Stimulated activated naive CD8-positive, alpha-beta T cell treated with anti-CD3 and anti-CD28 coated beads, Interleukin-15, Interleukin-2, amounts not matched to agents 100 ng/mL and 50 ng/mL, for 24 hours (primary cell): ENCODE measurements at regions not wholly inside any gene's neighbourhood (a gene's known extent, or its start where the extent isn't known, plus 50 kb on each side); places are given as distances from the start of the nearest gene placed in this dataset.
"Not testable (repeated sequence)": the region's sequence is repeated elsewhere in the genome, so short reads cannot be mapped to it uniquely, and the experiment has no call there.

Experiments used
- H3K27ac Mint-ChIP-seq: one replicate; pipeline ENCODE4 v1.8.0; 2021; ENCODE audit warnings: mild to moderate bottlenecking, mixed read lengths
- H3K27me3 Mint-ChIP-seq: one replicate; pipeline ENCODE4 v1.8.0; 2021; ENCODE audit warnings: mixed read lengths
- H3K36me3 Mint-ChIP-seq: one replicate; pipeline ENCODE4 v1.8.0; 2021; ENCODE audit warnings: low read depth, mixed read lengths
- H3K4me1 Mint-ChIP-seq: one replicate; pipeline ENCODE4 v1.8.0; 2021; ENCODE audit warnings: low read depth, mixed read lengths
- H3K4me3 Mint-ChIP-seq: one replicate; pipeline ENCODE4 v1.8.0; 2021; ENCODE audit warnings: mild to moderate bottlenecking, mixed read lengths
- H3K9me3 Mint-ChIP-seq: one replicate; pipeline ENCODE4 v1.8.0; 2021; ENCODE audit warnings: mixed read lengths

DNA sequence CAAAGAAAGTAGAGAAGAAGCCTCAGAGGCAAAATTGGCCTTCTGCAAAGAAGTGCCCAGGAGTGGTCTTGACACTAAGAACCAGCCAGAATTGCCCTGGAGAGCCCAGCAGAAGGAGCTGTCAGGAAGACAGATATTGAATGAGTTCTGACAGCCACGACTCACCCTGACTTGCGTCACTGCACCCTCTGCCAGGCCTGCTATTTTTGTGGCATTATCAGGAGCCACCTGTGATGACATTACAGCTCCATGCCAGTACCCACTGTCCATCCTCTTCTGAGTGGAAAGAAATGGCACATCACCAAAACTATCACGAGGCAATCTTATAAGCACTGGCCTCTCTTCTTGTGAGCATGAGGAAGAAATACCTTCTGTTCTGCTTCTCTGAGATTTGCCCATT is 67.7 kb downstream of the SMIM20 start:
- Mint-ChIP-seq H3K9me3 (no peaks in the 10 kb centered on the region), H3K4me3 (no peak overlapping the region), H3K27me3 (peaks cover 10% of the 10 kb centered on the region), H3K27ac (no peak overlapping the region), H3K36me3 (no peaks in the 10 kb centered on the region), H3K4me1 (no peaks in the 10 kb centered on the region)

DNA sequence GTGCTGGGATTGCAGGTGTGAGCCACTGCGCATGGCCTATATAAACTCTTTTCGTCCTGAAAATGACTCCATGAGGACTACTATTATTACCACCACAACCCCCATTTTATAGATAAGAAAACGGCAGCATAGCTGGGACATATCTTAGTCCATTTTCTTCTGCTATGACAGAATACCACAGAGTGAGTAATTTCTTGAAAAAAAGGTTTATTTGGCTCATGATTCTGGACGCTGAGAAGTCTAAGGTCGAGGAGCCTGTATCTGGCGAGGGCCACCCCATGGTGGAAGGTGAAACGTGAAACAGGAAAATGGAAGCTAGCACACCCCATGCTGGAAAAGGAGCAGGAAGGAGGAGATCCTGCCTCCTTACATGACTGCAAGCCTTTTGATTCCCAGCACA is 68.9 kb downstream of the SMIM20 start:
- Mint-ChIP-seq H3K36me3 (no peaks in the 10 kb centered on the region), H3K27me3 (peaks cover 11% of the 10 kb centered on the region), H3K4me3 (no peak overlapping the region), H3K9me3 (no peaks in the 10 kb centered on the region), H3K4me1 (no peaks in the 10 kb centered on the region), H3K27ac (no peak overlapping the region)

DNA sequence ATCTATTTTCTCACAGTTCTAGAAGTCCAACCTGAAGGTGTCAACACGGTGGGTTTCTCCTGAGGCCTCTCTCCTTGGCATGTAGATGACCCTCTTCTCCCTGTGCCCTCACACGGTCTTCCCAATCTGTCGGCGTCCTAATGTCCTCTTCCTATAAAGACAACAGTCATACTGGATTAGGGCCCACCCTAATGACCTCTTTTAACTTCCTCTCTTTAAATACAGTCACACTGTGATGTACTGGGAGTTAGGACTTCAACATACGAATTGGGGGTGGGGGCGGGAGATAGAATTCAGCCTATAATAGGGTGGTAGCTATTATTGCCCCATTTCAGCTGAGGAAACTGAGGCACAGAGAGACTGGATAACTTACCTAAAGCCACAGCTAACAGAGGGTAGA is 70.2 kb downstream of the SMIM20 start:
- Mint-ChIP-seq H3K4me1 (no peaks in the 10 kb centered on the region), H3K4me3 (no peak overlapping the region), H3K27me3 (peaks cover 11% of the 10 kb centered on the region), H3K36me3 (no peaks in the 10 kb centered on the region), H3K27ac (no peak overlapping the region), H3K9me3 (no peaks in the 10 kb centered on the region)

DNA sequence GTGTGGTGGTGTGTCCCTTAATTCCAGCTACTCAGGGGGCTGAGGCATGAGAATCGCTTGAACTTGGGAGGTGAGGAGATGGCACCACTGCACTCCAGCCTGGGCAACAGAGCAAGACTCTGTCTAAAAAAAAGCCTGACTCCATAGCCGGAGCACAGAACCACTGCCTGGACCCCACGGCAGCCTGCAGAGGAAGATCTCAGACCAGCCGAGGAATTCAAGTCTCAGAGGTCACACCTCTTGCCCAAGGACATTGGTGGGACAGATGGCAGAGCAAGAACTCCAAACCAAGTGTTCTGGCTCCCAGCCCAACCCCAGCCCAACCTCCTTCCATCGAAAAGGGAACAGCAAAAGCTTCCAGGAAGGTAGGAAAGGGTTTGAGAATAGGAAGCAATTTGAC is 70.8 kb downstream of the SMIM20 start:
- H3K27me3 Mint-ChIP-seq = peaks cover 8% of the 10 kb centered on the region
- no peaks in the 10 kb centered on the region for H3K4me1 Mint-ChIP-seq
- no peak overlapping the region for H3K4me3 Mint-ChIP-seq
- H3K36me3 Mint-ChIP-seq = no peaks in the 10 kb centered on the region
- no peak overlapping the region for H3K27ac Mint-ChIP-seq
- no peaks in the 10 kb centered on the region for H3K9me3 Mint-ChIP-seq

DNA sequence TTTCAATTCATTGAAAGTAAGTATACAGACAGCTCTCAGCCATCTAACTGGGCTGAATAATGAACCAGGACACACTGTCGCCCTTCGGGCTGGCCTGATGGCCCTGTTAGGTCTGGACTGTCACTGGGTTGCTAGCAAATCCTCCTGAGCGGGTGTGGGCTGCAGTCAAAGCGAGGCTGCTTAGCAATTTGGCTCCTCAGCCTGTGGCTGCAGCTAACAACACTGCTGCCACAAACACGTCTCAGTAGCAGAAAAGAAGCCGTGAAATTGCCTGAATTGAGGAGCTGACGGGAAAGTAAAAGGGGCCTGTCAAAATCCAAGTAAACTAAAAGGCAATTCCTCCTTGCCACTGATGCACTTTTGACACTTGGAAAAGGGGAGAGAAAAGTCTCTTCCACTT is 72.8 kb downstream of the SMIM20 start:
- H3K4me1 Mint-ChIP-seq = no peaks in the 10 kb centered on the region
- H3K4me3 Mint-ChIP-seq = no peak overlapping the region
- H3K27me3 Mint-ChIP-seq = peaks cover 6% of the 10 kb centered on the region
- H3K36me3 Mint-ChIP-seq = no peaks in the 10 kb centered on the region
- no peaks in the 10 kb centered on the region for H3K9me3 Mint-ChIP-seq
- no peak overlapping the region for H3K27ac Mint-ChIP-seq

DNA sequence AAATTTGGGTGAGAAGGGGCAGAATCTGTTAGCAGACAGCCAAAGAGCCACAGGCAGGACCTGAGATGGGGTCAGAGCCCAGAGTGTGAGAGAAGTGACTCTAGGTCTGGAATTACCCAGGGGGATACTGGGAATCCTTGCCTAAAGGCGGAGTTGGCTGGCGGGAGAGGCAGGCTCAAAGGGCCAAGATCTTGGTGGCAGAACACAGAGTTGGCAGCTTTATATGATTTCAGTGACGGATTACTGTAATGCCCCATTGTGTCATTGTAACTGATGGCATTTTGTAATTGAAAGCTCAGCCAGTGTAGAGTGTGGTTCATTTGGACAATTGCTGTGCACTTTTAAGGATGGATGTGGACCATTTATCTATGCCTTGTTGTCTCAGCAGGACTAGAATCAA is 77.3 kb downstream of the SMIM20 start:
- Mint-ChIP-seq H3K27ac (no peak overlapping the region), H3K36me3 (no peaks in the 10 kb centered on the region), H3K4me3 (no peak overlapping the region), H3K27me3 (peaks cover 5% of the 10 kb centered on the region), H3K4me1 (peaks cover 12% of the 10 kb centered on the region), H3K9me3 (no peaks in the 10 kb centered on the region)

DNA sequence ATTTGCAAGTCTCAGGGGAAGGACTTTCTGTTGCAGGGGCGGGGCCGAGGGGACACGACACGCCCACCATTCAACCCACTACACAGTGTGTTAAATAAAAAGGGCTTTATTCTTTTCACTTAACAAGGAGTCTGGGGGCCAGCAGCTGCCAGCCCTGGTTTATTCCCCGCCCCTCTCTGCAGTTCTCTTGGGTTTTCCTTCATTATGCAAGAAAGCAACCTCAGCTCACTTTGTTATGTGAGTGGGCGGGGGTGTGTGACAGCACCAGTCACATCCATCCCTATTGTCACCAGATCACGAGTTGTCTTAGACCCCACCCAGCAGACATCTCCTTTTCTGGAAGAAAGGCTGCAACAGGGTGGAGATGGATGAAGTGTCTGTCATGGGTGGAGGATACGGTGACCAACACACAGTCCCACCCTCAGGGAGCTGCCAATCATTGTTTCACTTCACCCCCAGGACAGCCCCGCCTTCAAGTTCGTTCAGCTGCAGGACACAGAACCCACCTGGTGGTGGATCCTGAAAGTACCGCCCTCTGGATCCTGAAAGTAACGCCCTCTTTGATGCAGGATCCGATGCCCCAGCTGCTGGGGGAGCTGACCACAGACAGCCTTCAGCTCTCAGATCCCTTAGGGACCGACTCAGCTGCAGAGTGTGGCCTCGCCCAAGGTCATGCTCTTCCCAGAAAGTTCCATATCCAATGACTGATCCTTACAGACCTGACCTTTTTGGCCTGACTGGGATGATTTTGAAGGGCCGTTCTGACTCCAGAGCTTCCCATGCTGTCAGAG is 79.6 kb downstream of the SMIM20 start:
- Mint-ChIP-seq H3K36me3 (no peaks in the 10 kb centered on the region), H3K4me1 (peaks cover 12% of the 10 kb centered on the region), H3K27ac (no peak overlapping the region), H3K27me3 (no peaks in the 10 kb centered on the region), H3K9me3 (no peaks in the 10 kb centered on the region), H3K4me3 (no peak overlapping the region)

DNA sequence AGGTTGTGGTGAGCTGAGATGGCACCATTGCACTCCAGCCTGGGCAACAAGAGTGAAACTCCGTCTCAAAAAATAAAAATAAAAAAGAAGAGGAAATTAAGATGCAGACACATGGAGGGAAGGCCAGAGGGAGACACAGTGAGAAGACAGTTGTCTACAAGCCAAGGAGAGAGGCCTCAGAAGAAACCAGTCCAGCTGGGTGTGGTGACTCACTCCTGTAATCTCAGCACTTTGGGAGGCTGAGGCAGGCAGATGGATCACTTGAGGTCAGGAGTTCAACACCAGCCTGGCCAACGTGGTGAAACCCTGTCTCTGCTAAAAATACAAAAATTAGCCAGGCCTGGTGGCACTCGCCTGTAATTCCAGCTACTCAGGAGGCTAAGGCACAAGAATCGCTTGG is 80.6 kb downstream of the SMIM20 start:
- H3K27ac Mint-ChIP-seq = not testable (repeated sequence)

DNA sequence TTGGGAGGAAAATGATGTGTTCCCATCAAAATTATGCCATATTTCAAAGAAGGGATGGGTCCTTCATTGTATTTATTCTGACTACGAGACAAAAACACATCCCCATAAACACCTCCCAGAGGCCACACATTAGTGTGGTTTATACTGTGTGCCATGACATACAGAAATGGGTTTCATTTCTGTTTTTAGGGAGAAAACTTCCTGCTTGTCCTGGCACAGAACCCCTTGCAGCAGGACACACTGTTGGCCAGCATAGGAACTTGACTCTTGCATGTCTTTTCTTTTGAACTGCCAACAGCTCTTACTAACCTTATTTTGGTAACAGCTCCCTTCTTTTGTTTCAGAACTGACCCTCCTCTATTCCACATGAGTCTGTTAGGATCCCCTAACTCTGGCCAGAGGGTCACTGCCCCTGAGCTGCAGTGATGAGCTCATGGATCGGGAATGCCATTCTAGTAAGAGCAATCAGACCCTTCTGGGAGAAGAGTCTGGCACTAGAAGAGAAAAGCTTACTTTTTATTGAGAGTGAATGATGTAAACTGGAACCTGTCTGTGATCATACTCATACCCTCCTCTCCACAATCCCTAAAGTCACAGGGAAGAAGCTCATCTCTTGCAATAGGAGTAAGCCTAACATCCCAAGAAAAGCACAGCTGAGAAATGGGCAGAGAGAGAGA is 86.4 kb downstream of the SMIM20 start:
- Mint-ChIP-seq H3K9me3 (no peaks in the 10 kb centered on the region), H3K27me3 (peaks cover 12% of the 10 kb centered on the region), H3K36me3 (no peaks in the 10 kb centered on the region), H3K27ac (no peak overlapping the region), H3K4me1 (no peaks in the 10 kb centered on the region), H3K4me3 (no peak overlapping the region)

More for the DNA sequence above, 80.6 kb downstream of the SMIM20 start:
- not testable (repeated sequence) for H3K27me3 Mint-ChIP-seq, H3K9me3 Mint-ChIP-seq, H3K4me3 Mint-ChIP-seq, H3K36me3 Mint-ChIP-seq
- peaks cover 12% of the 10 kb centered on the region for H3K4me1 Mint-ChIP-seq

DNA sequence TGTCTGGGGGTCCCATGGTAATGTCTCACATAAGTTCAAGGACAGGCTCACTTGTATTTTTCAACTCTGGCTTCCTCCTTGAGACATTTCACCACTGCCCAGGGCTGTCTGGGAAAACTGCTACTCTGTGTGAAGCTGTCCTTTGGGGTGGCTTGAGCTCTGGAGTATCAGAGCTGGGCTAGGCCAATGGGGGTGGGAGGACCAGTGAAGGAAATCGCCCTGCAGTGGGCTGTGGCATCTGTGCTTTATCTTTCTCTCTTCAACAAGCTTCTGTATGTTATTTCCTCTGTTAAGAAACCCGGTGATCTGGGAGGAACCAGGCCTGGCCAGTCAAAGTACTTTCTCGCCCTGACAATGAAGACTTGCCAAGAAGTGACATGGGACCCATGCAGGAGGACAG is 87.4 kb downstream of the SMIM20 start:
- no peak overlapping the region for H3K27ac Mint-ChIP-seq

DNA sequence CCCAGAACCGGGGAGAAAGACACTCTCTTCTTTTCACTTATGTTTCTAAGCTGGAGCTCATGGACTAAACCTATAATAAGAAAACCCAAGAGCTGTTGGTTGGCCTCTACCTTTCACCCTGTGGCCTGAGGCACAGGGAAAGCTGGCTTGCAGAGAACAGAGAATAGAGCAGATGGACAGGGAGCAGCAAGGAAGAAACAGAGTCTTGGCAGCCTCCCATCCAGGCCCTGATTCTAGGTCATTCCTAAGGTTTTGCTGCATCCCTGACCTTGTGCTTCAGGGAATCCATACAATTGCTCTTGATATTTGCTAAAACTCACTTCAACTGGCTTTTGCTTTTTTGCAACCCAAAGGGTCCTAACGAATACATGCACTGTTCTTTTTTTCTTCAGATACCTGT is 87.8 kb downstream of the SMIM20 start:
- Mint-ChIP-seq H3K36me3 (no peaks in the 10 kb centered on the region), H3K4me3 (no peak overlapping the region), H3K4me1 (no peaks in the 10 kb centered on the region), H3K27me3 (peaks cover 15% of the 10 kb centered on the region), H3K9me3 (no peaks in the 10 kb centered on the region), H3K27ac (no peak overlapping the region)

More for the DNA sequence above, 87.4 kb downstream of the SMIM20 start:
- no peaks in the 10 kb centered on the region for H3K36me3 Mint-ChIP-seq
- no peaks in the 10 kb centered on the region for H3K4me1 Mint-ChIP-seq
- no peak overlapping the region for H3K4me3 Mint-ChIP-seq
- no peaks in the 10 kb centered on the region for H3K9me3 Mint-ChIP-seq
- H3K27me3 Mint-ChIP-seq = peaks cover 15% of the 10 kb centered on the region

DNA sequence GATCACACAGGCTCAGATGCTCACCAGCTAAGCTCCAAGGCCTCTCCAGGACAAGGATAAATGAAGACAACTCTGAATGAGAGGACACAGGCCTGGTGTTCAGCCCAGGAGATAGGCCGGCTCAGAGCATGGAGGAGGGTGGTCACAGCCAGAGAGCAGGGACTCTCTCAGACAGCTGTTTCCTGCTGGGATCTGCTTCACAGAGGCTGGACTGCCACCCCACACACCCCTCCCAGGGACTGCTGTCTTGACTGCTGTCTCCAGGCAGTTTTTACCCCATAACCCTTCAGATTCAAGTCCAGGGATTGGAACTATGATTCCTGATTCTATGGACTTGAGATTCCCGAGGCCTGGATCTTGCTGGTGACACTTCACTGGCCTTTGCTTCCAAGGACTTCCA is 89.0 kb downstream of the SMIM20 start:
- Mint-ChIP-seq H3K4me1 (no peaks in the 10 kb centered on the region), H3K9me3 (no peaks in the 10 kb centered on the region), H3K27me3 (peaks cover 15% of the 10 kb centered on the region), H3K36me3 (no peaks in the 10 kb centered on the region), H3K27ac (no peak overlapping the region), H3K4me3 (no peak overlapping the region)

DNA sequence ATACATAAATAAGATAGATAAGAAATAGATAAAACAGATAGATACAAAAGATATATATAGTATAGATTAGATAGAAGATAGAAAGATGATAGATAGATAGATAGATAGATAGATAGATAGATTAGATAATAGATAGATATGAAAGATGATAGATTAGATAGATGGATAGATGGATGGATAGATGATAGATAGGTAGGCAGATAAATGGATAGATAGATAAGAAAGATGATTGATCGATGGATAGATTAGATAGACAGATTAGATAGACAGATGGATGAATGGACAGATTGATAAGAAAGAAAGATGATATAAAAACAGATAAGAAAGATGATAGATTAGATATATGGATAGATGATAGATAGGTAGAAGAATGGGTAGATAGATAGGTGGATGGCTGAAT is 90.3 kb downstream of the SMIM20 start:
- H3K36me3 Mint-ChIP-seq = no peaks in the 10 kb centered on the region
- H3K4me3 Mint-ChIP-seq = no peak overlapping the region
- H3K27ac Mint-ChIP-seq = no peak overlapping the region
- H3K4me1 Mint-ChIP-seq = no peaks in the 10 kb centered on the region
- no peaks in the 10 kb centered on the region for H3K9me3 Mint-ChIP-seq
- peaks cover 15% of the 10 kb centered on the region for H3K27me3 Mint-ChIP-seq

DNA sequence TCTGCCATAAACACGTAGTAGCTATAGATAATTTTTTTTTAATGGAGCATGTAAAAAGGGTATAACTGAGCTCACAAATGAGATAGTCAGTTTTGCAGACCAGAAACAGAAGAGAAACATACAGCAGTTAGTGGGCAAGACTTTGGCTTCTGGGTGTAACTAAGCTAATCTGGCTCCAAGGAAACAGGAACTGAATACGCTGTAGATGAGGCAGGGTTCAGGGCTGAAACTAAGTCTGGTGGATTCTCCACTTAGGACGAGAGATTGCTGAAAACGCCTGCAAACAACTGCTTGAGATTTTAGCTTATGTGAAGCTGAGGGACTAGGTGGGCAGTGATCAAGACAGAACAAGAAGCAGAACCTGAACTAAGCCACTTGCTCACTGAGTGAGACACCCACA is 91.7 kb downstream of the SMIM20 start:
- no peaks in the 10 kb centered on the region for H3K9me3 Mint-ChIP-seq
- H3K4me3 Mint-ChIP-seq = no peak overlapping the region
- peaks cover 22% of the 10 kb centered on the region for H3K27me3 Mint-ChIP-seq
- no peaks in the 10 kb centered on the region for H3K4me1 Mint-ChIP-seq
- no peak overlapping the region for H3K27ac Mint-ChIP-seq
- no peaks in the 10 kb centered on the region for H3K36me3 Mint-ChIP-seq

DNA sequence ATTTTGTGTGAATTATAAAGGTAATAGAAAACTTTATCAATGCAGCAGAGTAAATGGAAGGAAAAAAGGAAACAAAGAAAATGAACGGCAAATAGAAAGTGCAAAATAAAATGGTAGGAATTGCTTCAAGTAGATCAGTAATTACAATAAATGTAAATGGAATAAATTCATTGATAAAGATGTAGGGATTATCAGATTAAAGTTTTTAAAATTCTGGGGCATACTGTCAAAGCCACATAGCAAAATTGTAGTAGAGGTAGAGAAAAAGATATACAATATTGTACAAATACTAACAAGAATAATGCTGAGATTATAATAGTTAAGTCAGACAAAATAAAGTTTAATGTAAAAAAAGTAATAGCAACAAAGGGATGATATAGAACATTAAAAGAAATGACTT is 94.7 kb downstream of the SMIM20 start:
- no peak overlapping the region for H3K4me3 Mint-ChIP-seq
- H3K27ac Mint-ChIP-seq = no peak overlapping the region
- H3K4me1 Mint-ChIP-seq = no peaks in the 10 kb centered on the region
- peaks cover 4% of the 10 kb centered on the region for H3K9me3 Mint-ChIP-seq
- H3K36me3 Mint-ChIP-seq = no peaks in the 10 kb centered on the region
- H3K27me3 Mint-ChIP-seq = peaks cover 41% of the 10 kb centered on the region

DNA sequence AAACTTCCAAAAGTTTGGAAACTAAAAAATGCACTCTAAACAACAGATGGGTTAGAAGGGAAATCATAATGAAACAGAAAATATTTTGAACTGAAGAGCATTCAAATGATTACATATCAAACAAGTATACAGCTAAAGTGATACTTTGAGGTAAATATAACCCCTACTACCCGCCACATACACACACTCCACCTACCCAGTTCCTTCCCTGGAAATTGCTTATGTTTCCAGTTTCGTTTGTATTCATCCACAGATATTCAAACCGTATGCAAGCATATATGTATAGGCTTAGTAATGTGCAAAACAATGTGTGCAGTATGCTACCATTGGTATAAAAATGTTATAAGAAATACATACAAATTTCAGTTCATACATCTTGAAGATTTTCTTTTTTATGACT is 95.5 kb downstream of the SMIM20 start:
- Mint-ChIP-seq H3K27ac (no peak overlapping the region), H3K27me3 (peaks cover 41% of the 10 kb centered on the region)

More for the DNA sequence above, 95.5 kb downstream of the SMIM20 start:
- H3K4me3 Mint-ChIP-seq = no peak overlapping the region
- H3K36me3 Mint-ChIP-seq = no peaks in the 10 kb centered on the region
- no peaks in the 10 kb centered on the region for H3K4me1 Mint-ChIP-seq
- H3K9me3 Mint-ChIP-seq = peaks cover 4% of the 10 kb centered on the region
